GM12891 (cell line): ENCODE measurements at regions not wholly inside any gene's neighbourhood (a gene's known extent, or its start where the extent isn't known, plus 50 kb on each side); places are given as distances from the start of the nearest gene placed in this dataset.
"Not testable (repeated sequence)": the region's sequence is repeated elsewhere in the genome, so short reads cannot be mapped to it uniquely, and the experiment has no call there.

Experiments used
- DNase-seq: peaks from one replicate; pipeline ENCODE4 v3.0.0; 2011; ENCODE audit warnings: low spot score; ENCODE audit not compliant: insufficient read length
- FAIRE-seq: peaks from 2 replicates; lab custom pipeline; 2011; peaks lifted over from hg19 to GRCh38; lab: Jason Lieb, UNC
- PAX5 ChIP-seq: IDR thresholded peaks from 2 replicates; pipeline ENCODE4 v1.6.1; 2011; ENCODE audit warnings: low read length, moderate library complexity, mild to moderate bottlenecking; ENCODE audit not compliant: insufficient read depth, severe bottlenecking
- POLR2A ChIP-seq: IDR thresholded peaks from 2 replicates; pipeline ENCODE4 v1.6.1; 2011; ENCODE audit warnings: low read depth, low read length, control low read depth
- POLR2AphosphoS5 ChIP-seq: IDR thresholded peaks from 2 replicates; pipeline ENCODE4 v1.6.1; 2011; ENCODE audit warnings: low read depth, low read length, control low read depth
- POU2F2 ChIP-seq: IDR thresholded peaks from 2 replicates; pipeline ENCODE4 v1.6.1; 2011; ENCODE audit warnings: low read depth, mild to moderate bottlenecking, control low read depth, low read length, moderate library complexity
- SPI1 ChIP-seq: IDR thresholded peaks from 2 replicates; pipeline ENCODE4 v1.6.1; 2011; ENCODE audit warnings: low read depth, low read length, control low read depth
- TAF1 ChIP-seq: IDR thresholded peaks from 2 replicates; pipeline ENCODE4 v1.6.1; 2011; ENCODE audit warnings: low read depth, low read length, control low read depth

DNA sequence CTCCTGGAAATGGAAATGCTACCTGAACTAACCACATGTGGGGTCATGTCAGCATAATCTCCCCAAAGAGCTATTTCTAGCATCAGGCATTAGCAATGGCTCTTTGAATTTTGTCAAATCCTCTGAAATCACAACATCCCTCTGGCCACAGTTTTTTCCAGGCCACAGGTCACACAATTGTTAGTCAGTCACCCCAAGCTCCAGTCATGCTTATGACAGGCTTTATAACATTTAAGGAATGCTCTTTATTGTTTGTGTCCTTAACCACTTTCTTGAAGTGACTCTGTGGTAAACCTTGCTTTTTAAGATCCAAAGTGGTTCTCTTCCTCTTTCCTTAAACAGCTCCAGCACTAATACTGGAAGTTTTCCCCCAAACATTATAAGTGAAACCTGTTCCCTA lies 169.2 kb upstream of the HMHB1 start:
- no peak for FAIRE-seq
- no peak for DNase-seq
- TF ChIP-seq SPI1 (no peak), POLR2AphosphoS5 (no peak), POLR2A (no peak), POU2F2 (no peak), PAX5 (no peak)

DNA sequence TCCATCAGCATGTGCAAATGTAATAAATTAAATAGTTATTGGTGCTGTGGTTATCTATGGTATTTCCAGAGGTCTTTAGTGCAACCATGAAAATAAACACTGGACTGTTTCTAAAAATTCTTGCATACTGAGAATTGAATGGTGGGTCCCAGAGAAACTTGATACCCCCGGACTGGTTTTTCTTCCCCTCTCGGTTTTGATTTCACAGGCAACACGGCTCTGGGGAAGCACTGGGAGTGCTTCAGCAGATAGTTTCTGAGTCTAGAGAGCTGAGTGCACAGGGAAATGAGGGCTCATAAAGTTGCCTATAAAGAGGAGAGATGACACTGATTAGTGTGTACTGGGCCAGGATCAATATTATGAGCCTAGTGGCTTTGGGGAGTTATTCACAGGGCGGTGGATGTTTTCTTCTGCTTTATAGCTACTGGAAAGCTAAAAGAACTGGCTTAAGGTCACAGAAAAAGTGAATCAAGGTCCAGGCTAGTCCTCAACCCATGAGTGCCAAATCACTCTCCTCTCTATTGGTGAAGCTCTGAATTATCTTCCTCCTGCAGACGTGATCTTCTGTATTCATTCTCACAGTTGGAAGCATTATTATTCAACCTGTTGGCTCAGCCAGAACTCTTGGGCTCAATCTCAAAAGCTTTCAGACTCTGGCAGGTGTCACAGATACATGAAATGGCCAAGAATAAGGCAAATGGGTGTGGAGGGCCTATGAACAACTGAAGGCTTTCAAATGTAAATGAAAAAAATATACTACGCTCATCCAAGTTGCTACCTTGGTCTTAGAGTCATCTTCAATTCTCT lies 170.2 kb upstream of the HMHB1 start:
- TF ChIP-seq TAF1 = no peak
- no peak for TF ChIP-seq POU2F2
- FAIRE-seq (no peak), DNase-seq (no peak)

DNA sequence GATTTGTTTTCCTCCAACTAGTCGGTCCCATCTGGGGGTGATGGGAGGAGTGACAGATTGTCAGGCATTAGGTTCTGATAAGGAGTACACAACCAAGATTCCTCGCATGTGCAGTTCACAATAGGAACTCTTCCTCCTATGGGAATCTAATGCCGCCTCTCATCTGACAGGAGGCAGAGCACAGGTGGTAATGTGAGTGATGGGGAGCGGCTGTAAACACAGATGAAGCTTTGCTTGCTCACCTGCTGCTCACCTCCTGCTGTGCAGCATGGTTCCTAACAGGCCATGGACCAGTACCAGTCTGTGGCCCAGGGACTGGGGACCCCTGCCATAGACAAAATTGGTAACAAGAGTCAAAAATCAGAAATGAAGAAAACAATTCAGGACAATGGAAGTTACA lies 173.3 kb upstream of the HMHB1 start:
- TF ChIP-seq POLR2AphosphoS5 (no peak), SPI1 (no peak), POLR2A (no peak), POU2F2 (no peak), TAF1 (no peak), PAX5 (no peak)
- FAIRE-seq = no peak
- no peak for DNase-seq

- TF ChIP-seq POLR2AphosphoS5 (no peak), SPI1 (no peak), POLR2A (no peak), POU2F2 (no peak), PAX5 (no peak), TAF1 (no peak)
- FAIRE-seq (no peak), DNase-seq (no peak)
These were observed 174.9 kb upstream of the HMHB1 start for GRCh38 chr5:143636931-143637528.

- TF ChIP-seq POLR2AphosphoS5 (no peak), TAF1 (no peak), POU2F2 (no peak), POLR2A (no peak), SPI1 (no peak), PAX5 (no peak)
- DNase-seq = no peak
- FAIRE-seq = no peak
These were observed 176.1 kb upstream of the HMHB1 start for GRCh38 chr5:143635888-143636287.

- TF ChIP-seq TAF1 (no peak), POLR2AphosphoS5 (no peak), POU2F2 (no peak), SPI1 (no peak), POLR2A (no peak), PAX5 (no peak)
- peak; percentile 84 for FAIRE-seq
These were observed 176.7 kb upstream of the HMHB1 start for GRCh38 chr5:143635146-143635752.

DNA sequence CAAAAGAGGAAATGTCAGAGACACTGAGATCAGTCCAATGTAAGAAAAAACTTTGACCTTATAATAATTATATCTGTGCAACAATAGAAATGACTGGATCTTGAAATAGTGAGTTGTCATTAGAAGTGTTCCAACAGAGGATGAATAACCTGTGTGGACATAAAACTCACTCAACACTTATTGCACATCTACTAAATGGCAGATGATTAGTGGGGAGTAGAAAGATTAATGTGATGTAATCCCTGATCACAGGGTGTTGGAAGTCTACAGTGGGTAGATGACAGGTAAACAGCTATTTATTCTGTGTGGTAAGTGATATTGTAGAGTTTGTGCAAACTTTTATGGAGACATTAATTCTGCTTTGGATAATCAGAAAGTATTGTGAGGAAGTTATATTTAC lies 177.3 kb upstream of the HMHB1 start:
- DNase-seq (no peak), FAIRE-seq (no peak)
- TF ChIP-seq POLR2A (no peak), POLR2AphosphoS5 (no peak), TAF1 (no peak), POU2F2 (no peak), SPI1 (no peak), PAX5 (no peak)

More at GRCh38 chr5:143635146-143635752, 176.7 kb upstream of the HMHB1 start:
- no peak for DNase-seq

DNA sequence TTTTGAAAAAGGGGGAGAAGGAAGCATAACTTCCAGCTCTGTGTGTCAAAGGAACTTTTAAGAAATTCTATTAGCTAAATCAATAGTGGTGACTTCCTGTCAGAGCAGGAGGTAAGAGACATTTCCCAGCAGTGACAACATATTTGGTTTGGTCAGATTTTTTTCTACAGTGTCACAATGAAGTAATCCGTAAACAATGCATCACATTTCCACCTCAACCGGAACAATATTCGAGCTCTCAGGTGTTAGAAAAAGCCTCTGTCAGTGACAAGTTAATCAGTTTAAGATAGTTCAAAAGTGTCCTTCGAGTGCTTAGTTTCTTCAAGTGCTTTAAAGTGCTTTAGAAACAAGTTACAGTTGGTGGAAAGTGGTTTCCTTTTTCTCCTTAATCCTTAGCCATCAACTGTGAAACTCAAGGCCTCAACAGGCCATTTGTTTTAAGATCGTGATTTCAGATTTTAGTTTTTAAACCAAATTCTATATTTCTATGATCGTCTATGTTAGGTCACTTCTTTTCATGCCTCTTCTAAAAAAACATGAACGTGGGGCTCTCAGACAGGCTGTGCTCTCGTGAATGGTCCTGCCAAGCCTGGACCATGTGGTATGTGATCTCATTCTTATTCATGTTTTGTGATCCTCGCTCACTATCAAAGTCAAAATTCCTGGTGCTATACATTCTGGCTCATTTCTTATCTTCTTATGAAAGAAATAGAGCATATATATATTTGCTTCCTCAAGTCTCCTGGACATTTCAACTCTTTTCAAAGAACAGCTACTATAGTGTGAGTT lies 181.9 kb upstream of the HMHB1 start:
- FAIRE-seq (no peak), DNase-seq (no peak)
- TF ChIP-seq PAX5 = no peak
- TF ChIP-seq POLR2AphosphoS5 = no peak
- TF ChIP-seq TAF1 = no peak
- no peak for TF ChIP-seq POLR2A
- TF ChIP-seq POU2F2 = no peak
- TF ChIP-seq SPI1 = no peak

GRCh38 chr5:143625048-143625447 lies 186.9 kb upstream of the HMHB1 start:
- FAIRE-seq, DNase-seq: not testable (repeated sequence)

DNA sequence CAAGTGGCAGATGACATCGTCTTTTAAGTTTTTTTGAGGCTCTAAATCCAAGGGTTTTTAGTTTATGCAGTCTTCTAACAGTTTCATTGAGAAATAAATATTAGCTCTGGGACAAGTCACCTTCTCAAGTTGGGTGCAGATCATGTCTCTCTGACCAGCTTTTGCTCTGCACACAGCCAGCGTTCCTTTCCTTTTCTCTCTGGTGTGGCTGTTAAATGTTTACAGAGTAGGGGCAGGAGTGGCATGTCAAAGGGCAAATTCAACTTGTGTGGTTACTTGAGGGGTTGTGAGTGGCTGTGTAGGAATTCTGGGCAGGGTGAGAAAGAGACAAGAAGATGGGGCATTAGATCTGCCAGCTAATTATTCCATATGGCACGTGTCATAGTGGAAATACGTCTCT lies 187.5 kb upstream of the HMHB1 start:
- DNase-seq = no peak
- TF ChIP-seq POLR2AphosphoS5 (no peak), POLR2A (no peak), POU2F2 (no peak), TAF1 (no peak), PAX5 (no peak), SPI1 (no peak)
- no peak for FAIRE-seq
